ENCODE measurements at regions not wholly inside any gene's neighbourhood (a gene's known extent, or its start where the extent isn't known, plus 50 kb on each side); places are given as distances from the start of the nearest gene placed in this dataset.
A peak's percentile ranks its signal among the peaks of the same experiment; 100 is the strongest.

DNA sequence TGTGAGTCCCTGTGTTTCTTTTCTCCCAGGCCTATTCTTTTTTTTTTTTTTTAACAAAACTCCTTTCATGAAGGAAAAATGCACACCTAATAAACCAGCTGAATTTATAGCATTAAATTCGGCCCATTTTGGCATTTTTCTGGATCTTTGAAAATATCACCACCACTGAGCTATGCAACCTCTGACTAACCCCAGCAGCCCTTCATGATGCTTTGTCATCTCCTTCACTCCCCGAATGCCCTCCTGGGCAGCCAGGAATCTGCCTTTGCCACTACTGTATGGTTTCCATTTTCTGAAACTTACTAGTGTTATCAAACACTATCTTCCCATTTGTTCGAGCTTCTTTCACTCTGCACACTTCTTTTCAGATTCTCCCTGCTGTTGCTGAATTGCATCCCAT, 97.9 kb downstream of the ZNF280B start:
- ATAC-seq (replicated peaks) (no peak), DNase-seq (no peak)
- H3K27ac Mint-ChIP-seq: no peak overlapping the region
- no peaks in the 10 kb centered on the region for H3K36me3 Mint-ChIP-seq (ENCODE audit: insufficient read depth)
- no peak overlapping the region for H3K4me3 Mint-ChIP-seq
- H3K4me1 Mint-ChIP-seq (ENCODE audit: low read depth in 2 of 2): no peaks in the 10 kb centered on the region
- no peaks in the 10 kb centered on the region for H3K9me3 Mint-ChIP-seq
- H3K27me3 Mint-ChIP-seq: peaks cover 77 to 95% of the 10 kb centered on the region in 2 donors

DNA sequence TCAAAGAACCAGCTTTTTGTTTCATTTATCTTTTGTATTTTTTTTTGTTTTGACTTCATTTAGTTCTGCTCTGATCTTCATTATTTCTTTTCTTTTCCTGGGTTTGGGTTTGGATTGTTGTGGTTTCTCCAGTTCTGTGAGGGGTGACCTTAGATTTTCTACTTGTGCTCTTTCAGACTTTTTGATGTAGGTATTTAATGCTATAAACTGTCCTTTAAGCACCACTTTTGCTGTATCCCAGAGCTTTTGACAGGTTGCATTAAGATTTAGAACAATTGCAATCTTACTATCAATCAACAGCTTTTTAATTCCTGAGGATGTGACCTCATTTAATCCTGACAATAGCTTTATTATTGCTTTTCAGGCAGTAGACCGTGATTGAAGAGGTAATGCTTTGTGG, 94.3 kb downstream of the ZNF280B start:
- peaks cover 80 to 89% of the 10 kb centered on the region in 2 donors for H3K27me3 Mint-ChIP-seq
- DNase-seq (no peak), ATAC-seq (replicated peaks) (no peak)

DNA sequence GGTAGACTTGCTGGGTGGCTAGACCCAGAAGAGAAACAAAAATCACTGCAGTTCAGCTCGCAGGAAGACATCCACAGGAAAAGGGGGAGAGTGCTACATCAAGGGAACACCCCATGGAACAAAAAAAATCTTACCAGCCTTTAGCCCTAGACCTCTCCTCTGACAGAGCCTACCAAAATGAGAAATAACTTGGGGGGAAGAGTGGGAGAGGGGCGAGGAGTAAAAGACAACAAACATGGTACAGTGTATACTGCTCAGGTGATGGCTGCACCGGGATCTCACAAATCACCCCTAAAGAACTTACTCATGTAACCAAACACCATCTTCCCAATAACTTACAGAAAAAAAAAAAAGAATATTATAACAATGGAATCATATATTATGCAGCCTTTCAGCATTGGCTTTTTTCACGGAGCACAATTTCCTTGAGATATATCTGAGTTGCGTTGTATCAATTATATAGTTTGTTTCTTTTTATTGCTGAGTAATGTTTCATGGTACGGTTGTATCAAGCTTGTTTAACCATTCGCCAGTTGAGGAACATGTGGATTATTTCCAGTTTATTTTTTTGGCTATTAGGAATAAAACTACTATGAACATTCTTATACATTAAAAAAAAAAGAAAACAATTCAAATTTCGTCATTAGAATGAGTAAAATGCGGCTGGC, 90.9 kb downstream of the ZNF280B start:
- Mint-ChIP-seq H3K4me1 (ENCODE audit: low read depth in 2 of 2) (peaks cover 0 to 2% of the 10 kb centered on the region in 2 donors), H3K9me3 (no peaks in the 10 kb centered on the region), H3K27me3 (peaks cover 78 to 80% of the 10 kb centered on the region in 2 donors), H3K36me3 (ENCODE audit: insufficient read depth) (no peaks in the 10 kb centered on the region), H3K27ac (no peak overlapping the region), H3K4me3 (no peak overlapping the region)
- DNase-seq (no peak), ATAC-seq (replicated peaks) (no peak)

More for the DNA sequence above, 94.3 kb downstream of the ZNF280B start:
- H3K9me3 Mint-ChIP-seq: no peaks in the 10 kb centered on the region
- H3K4me1 Mint-ChIP-seq (ENCODE audit: low read depth in 2 of 2): no peaks in the 10 kb centered on the region
- no peak overlapping the region for H3K4me3 Mint-ChIP-seq
- no peaks in the 10 kb centered on the region for H3K36me3 Mint-ChIP-seq (ENCODE audit: insufficient read depth)
- H3K27ac Mint-ChIP-seq: no peak overlapping the region

DNA sequence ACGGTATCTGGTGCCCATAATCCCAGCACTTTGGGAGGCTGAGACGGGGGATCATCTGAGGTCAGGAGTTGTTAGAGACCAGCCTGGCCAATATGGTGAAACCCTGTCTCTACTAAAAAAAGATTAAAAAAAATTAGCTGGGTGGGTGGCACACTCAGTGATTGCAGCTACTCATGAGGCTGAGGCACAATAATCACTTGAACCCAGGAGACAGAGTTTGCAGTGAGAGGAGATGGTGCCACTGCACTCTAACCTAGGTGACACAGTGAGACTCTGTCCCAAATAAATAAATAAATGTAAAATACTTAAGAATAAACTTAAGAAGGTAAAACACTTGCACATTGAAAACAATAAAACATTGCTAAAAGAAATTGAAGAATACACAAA, 90.4 kb downstream of the ZNF280B start:
- peaks cover 72 to 75% of the 10 kb centered on the region in 2 donors for H3K27me3 Mint-ChIP-seq
- peaks cover 0 to 2% of the 10 kb centered on the region in 2 donors for H3K4me1 Mint-ChIP-seq (ENCODE audit: low read depth in 2 of 2)
- ATAC-seq (replicated peaks): no peak

DNA sequence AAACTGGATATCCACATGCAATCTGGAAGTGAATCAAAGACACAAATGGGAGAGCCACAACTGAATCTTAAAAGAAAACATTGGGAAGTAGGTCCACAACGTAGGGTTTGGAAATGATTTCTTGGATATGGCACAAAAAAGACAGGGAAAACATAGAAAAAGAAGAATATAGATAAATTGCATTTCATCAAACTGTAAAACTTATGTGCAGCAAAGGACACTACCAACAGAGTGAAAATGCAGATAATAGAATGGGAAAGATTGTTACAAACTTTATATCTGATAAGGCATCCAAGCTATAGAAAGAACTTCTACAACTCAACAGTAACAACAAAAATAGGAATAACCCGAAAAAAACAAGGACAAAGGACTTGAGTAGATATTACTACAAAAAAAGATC, 89.6 kb downstream of the ZNF280B start:
- peaks cover 68% of the 10 kb centered on the region in 2 donors for H3K27me3 Mint-ChIP-seq
- H3K4me3 Mint-ChIP-seq: no peak overlapping the region
- no peaks in the 10 kb centered on the region for H3K36me3 Mint-ChIP-seq (ENCODE audit: insufficient read depth)
- ATAC-seq (replicated peaks) (no peak), DNase-seq (no peak)
- H3K27ac Mint-ChIP-seq: no peak overlapping the region
- peaks cover 0 to 2% of the 10 kb centered on the region in 2 donors for H3K4me1 Mint-ChIP-seq (ENCODE audit: low read depth in 2 of 2)
- no peaks in the 10 kb centered on the region for H3K9me3 Mint-ChIP-seq

More for the DNA sequence above, 90.4 kb downstream of the ZNF280B start:
- Mint-ChIP-seq H3K27ac (no peak overlapping the region), H3K9me3 (no peaks in the 10 kb centered on the region), H3K4me3 (no peak overlapping the region), H3K36me3 (ENCODE audit: insufficient read depth) (no peaks in the 10 kb centered on the region)
- DNase-seq: no peak

DNA sequence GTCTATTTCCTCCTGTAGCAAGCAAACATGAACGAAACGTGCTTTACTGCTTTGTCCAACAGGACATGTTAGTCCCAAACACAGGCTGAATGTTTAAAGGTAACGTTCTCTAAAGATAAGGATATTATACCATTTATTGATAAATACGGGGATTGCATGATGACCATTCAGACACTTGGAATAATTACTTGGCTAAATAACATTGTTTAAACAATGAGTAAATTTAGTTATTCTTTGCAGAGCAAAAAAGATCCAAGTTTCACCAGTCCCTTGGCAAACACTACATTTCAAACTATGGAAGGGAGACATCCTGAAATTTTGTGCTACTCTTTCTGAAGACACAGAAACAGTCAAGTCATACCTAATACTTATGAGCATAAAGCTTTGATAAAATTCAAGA, 88.0 kb downstream of the ZNF280B start:
- Mint-ChIP-seq H3K9me3 (no peaks in the 10 kb centered on the region), H3K27me3 (peaks cover 68 to 70% of the 10 kb centered on the region in 2 donors), H3K36me3 (ENCODE audit: insufficient read depth) (no peaks in the 10 kb centered on the region), H3K4me1 (ENCODE audit: low read depth in 2 of 2) (peaks cover 0 to 2% of the 10 kb centered on the region in 2 donors), H3K27ac (no peak overlapping the region), H3K4me3 (no peak overlapping the region)
- no peak for DNase-seq
- no peak for ATAC-seq (replicated peaks)

DNA sequence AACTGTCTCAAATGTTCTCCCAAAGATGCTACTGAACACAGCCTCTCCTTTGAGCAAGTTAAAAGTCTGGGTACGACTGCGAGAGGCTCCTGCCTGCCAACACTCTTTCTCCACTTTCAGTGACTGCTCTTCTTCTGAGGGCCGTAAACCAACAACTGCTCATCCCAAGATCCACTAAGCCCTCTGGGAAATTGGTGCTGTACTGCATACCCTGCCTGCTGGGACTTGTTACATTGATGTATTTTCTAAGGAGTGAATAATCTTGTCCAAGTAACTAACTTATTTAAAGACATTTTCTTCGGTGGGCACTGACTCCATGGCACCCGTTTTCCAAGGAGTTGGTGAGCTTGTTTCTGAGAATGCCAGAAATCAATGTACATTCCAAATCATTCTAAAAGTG, 87.2 kb downstream of the ZNF280B start:
- Mint-ChIP-seq H3K36me3 (ENCODE audit: insufficient read depth) (no peaks in the 10 kb centered on the region), H3K9me3 (no peaks in the 10 kb centered on the region), H3K4me1 (ENCODE audit: low read depth in 2 of 2) (peaks cover 0 to 2% of the 10 kb centered on the region in 2 donors), H3K27ac (no peak overlapping the region), H3K27me3 (peaks cover 68 to 69% of the 10 kb centered on the region in 2 donors), H3K4me3 (no peak overlapping the region)
- ATAC-seq (replicated peaks) (no peak), DNase-seq (no peak)

DNA sequence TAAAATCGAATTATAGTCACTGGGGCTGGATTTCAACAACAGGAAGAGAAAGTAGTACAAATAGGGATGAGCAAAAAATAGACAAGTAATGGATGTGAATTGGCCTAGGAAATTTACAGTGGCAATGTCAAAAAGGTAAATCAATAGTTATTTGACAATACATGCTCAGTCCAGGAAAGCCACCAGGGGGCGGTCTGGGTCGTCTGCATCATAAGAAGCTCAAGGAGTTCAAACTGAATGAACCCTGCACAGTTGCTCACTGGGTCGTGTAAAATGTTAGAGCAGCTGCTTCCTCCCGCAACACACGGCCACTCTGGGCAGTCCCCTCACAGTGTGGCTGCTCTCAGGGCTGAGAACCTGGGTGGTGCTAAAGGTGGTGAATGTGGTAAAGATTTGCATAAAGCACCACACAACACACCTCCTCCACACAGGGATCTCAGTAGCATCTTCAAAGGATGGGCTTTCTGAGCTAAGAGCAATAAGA, 85.9 kb downstream of the ZNF280B start:
- no peak overlapping the region for H3K27ac Mint-ChIP-seq
- ATAC-seq (replicated peaks) (peak; percentile 96), DNase-seq (peak; percentile 43 to 63 (median 51))
- H3K4me3 Mint-ChIP-seq: no peak overlapping the region
- peaks cover 61 to 68% of the 10 kb centered on the region in 2 donors for H3K27me3 Mint-ChIP-seq
- H3K9me3 Mint-ChIP-seq: no peaks in the 10 kb centered on the region
- H3K36me3 Mint-ChIP-seq (ENCODE audit: insufficient read depth): no peaks in the 10 kb centered on the region
- peaks cover 0 to 2% of the 10 kb centered on the region in 2 donors for H3K4me1 Mint-ChIP-seq (ENCODE audit: low read depth in 2 of 2)

DNA sequence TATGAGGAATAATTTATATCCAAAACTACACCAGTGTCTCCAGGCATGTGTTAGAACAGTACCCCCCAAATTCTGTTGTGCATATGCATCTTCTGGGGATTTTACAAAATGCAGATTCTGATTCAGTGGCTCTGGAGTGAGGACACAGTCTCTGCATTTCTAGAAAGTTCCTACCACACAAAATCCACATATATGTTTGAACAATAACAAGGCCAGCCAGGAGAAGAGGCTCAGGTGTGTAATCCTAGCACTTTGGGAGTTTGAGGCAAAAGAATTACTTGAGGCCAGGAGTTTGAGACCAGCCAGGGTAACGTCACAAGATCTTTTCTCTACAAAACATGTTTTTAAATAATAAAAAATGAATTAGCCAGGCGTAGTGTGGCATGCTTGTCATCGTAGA, 84.9 kb downstream of the ZNF280B start:
- Mint-ChIP-seq H3K4me3 (no peak overlapping the region), H3K27me3 (peaks cover 62 to 74% of the 10 kb centered on the region in 2 donors), H3K27ac (no peak overlapping the region), H3K9me3 (no peaks in the 10 kb centered on the region), H3K36me3 (ENCODE audit: insufficient read depth) (no peaks in the 10 kb centered on the region), H3K4me1 (ENCODE audit: low read depth in 2 of 2) (peaks cover 0 to 2% of the 10 kb centered on the region in 2 donors)
- ATAC-seq (replicated peaks) (no peak), DNase-seq (no peak)

DNA sequence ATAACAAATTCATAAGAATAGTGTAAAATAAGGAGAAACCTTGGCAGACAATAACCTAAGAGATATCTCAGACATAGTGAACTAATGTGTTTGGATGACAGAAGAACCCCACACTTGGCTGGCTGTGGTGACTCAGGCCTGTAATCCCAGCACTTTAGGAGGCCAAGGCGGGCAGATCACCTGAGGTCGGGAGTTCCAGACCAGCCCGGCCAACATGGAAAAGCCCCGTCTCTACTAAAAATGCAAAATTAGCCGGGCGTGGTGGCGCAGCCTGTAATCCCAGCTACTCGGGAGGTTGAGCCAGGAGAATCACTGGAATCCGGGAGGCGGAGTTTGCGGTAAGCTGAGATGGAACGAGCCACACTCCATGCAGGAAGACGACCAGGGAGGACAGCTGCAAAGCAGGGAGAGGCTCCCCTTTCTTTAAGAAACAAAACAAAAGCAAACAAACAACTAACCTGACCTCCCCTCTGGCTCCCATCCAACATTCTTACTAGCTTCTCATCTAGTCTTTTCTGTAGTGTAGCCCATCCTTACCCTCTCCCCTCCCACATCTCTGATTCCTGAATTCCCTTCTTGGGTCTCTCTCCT, 84.2 kb downstream of the ZNF280B start:
- Mint-ChIP-seq H3K27me3 (peaks cover 60 to 74% of the 10 kb centered on the region in 2 donors), H3K4me1 (ENCODE audit: low read depth in 2 of 2) (peaks cover 0 to 2% of the 10 kb centered on the region in 2 donors), H3K4me3 (no peak overlapping the region), H3K36me3 (ENCODE audit: insufficient read depth) (no peaks in the 10 kb centered on the region), H3K27ac (no peak overlapping the region), H3K9me3 (no peaks in the 10 kb centered on the region)
- ATAC-seq (replicated peaks): no peak
- DNase-seq: no peak

DNA sequence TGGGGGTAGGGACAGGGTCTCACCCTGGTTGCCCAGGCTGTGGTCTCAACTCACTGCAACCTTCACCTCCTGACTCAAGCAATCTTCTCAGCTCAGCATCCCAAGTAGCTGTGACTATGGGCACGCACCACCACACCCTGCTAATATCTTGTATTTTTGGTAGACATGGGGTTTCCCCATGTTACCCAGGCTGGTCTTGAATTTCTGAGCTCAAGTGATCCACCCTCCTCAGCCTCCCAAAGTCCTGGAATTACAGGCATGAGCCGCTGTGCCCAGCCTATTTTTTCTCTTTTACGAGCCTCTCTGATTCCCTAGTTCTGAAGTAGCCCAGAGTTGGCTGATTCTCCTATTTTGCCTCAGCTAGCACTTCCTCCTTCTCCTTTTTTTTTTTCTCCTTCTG, 83.6 kb downstream of the ZNF280B start:
- no peak overlapping the region for H3K27ac Mint-ChIP-seq
- H3K27me3 Mint-ChIP-seq: peaks cover 62 to 74% of the 10 kb centered on the region in 2 donors
- H3K4me3 Mint-ChIP-seq: no peak overlapping the region
- H3K9me3 Mint-ChIP-seq: no peaks in the 10 kb centered on the region
- no peak for DNase-seq
- no peak for ATAC-seq (replicated peaks)
- H3K4me1 Mint-ChIP-seq (ENCODE audit: low read depth in 2 of 2): peaks cover 0 to 2% of the 10 kb centered on the region in 2 donors
- H3K36me3 Mint-ChIP-seq (ENCODE audit: insufficient read depth): no peaks in the 10 kb centered on the region

DNA sequence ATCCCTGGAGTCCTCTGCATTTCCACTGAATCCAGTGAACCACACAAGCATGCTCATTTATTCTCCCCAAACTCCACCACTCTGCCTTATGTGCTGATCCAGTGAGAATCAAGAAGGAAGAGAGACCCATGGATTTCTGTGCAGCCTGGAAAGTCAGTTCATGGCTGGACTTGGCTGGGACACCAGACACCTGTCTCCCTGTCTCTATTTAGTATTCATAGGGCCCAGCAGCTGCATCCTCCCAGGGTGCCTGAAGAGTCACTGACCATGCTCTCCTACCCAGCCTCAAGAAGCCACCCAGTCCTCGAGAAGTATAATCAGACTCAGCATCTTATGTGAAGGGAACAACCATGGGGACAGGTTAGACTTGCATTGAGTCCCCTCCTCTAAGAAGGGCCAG, 83.2 kb downstream of the ZNF280B start:
- Mint-ChIP-seq H3K36me3 (ENCODE audit: insufficient read depth) (no peaks in the 10 kb centered on the region), H3K9me3 (no peaks in the 10 kb centered on the region), H3K27ac (no peak overlapping the region), H3K4me3 (no peak overlapping the region), H3K27me3 (peaks cover 58 to 71% of the 10 kb centered on the region in 2 donors), H3K4me1 (ENCODE audit: low read depth in 2 of 2) (peaks cover 0 to 2% of the 10 kb centered on the region in 2 donors)
- ATAC-seq (replicated peaks) (no peak), DNase-seq (no peak)

DNA sequence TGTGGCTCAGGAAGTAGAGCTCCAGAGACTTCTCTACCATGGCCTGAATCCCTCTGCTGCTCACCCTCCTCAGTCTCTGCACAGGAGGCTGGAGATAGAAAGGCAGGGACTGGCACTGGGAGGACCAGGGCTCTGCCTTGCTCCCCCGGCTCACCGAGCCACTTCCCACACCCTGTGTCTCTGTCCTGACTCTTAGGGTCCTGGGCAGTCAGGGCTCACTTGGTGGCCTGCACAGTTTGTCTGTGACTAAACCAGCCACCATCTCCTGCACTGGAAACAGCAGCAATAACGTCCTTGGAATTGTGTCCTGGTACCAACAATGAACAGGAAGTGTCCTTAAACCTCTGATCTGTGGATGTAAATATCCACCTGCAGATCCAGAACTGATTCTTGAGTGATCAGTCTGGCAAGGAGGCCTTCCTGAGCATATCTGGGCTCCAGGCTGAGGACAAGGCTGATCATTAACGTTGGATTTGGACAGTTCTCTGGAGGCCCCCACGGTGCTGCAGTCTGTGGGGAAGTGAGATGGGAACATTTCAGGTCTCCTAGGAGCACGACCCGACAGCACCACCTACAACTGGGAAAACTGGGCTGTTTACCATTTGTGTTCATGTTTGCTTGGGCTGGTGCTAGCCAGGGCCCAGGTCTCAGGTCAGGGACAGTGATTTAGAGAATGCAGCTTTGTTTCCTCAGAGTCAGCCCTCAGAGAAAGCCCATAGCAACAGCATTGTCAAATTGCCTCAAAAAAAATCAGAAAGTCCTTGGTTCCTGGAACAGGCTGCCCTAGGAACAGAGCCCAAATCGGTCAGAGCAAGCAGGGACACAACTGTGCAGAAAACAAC, 82.5 kb downstream of the ZNF280B start:
- Mint-ChIP-seq H3K27me3 (peaks cover 58 to 68% of the 10 kb centered on the region in 2 donors), H3K27ac (no peak overlapping the region), H3K36me3 (ENCODE audit: insufficient read depth) (no peaks in the 10 kb centered on the region), H3K9me3 (no peaks in the 10 kb centered on the region), H3K4me1 (ENCODE audit: low read depth in 2 of 2) (peaks cover 0 to 2% of the 10 kb centered on the region in 2 donors), H3K4me3 (no peak overlapping the region)
- no peak for DNase-seq
- ATAC-seq (replicated peaks): no peak

All from effector memory CD8-positive, alpha-beta T cell (primary cell).